Stimulated activated CD4-positive, alpha-beta T cell treated with anti-CD3 and anti-CD28 coated beads, Interleukin-1b, Interleukin-23, amount 100 ng/mL, for 48 hours (primary cell): ENCODE measurements at regions not wholly inside any gene's neighbourhood (a gene's known extent, or its start where the extent isn't known, plus 50 kb on each side); places are given as distances from the start of the nearest gene placed in this dataset.
A peak's percentile ranks its signal among the peaks of the same experiment; 100 is the strongest.
"Not testable (repeated sequence)": the region's sequence is repeated elsewhere in the genome, so short reads cannot be mapped to it uniquely, and the experiment has no call there.

Source experiments
- DNase-seq: peaks from one replicate; pipeline ENCODE4 v3.0.0-alpha.2; 2020

DNA sequence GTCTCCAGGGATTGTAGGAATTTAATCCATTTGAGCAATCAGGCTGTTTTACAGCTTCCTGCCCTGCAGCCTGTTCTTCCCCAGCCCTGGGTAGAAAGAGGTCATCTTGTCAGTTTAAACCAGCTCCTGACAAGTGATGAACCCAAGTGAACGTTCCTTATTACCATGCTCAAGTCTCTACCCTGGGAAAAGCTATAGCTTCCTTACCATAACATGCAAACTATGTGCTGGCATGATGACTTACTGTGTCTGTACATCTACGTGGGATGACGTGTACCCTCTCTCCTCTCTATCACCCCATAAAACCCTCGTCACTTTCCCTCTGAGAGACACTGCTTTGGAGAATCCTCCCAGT, 452.2 kb downstream of the XYLT1 start:
- DNase-seq, result no peak

DNA sequence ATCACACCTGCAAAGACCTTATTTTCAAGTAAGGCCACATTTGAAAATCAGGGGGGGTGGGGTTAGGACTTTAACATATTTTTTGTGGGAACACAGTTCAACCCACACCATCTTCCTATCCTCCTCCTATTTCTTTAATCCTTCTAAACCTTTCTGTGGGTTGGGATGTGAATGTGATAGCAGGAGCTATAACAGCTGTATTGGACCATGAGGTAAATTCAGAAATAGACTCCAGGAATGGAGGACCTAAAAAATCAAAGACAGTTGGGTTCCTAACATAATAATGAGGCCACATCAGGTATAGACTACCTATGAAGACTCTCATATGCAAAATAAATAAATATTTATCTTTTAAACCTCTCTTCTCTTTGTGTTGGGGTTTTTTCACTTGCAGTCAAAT, 451.4 kb downstream of the XYLT1 start:
- DNase-seq, result no peak

DNA sequence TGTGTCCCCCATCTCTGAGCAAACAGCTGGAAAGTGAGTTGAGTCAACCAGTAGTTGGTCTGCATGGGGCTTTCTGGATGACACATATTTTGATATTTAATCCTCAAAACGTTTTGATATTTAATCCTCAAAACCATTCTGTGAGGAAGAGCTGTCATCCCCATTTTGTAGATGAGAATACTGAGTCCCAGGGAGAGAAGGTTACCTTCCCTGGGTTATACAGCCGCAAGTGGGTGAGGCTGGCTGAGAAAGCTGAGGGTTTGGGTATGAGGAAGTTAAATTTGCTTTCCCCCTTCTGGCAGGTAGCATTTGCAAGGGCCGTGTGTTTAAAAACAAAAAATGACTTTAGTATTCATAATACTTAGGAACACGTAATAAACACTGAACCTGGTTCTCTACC, 447.2 kb downstream of the XYLT1 start:
- no peak for DNase-seq

DNA sequence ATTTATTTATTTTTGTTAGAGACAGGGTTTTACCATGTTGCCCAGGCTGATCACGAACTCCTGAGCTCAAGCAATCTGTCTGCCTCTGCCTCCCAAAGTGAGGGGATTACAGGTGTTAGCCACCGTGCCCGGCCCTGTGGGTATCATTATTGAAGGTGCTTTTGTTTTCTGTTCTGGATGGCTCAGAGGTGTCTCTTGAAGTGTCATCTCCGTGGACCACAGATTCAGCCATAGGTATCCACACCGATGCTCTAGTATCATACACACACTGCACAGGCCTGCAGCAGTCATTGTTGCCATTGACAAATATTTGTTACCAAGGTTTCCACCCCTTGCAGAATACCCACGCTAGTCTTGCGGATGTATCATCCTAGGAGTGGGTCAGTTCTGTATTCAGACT, 446.2 kb downstream of the XYLT1 start:
- DNase-seq, result no peak

DNA sequence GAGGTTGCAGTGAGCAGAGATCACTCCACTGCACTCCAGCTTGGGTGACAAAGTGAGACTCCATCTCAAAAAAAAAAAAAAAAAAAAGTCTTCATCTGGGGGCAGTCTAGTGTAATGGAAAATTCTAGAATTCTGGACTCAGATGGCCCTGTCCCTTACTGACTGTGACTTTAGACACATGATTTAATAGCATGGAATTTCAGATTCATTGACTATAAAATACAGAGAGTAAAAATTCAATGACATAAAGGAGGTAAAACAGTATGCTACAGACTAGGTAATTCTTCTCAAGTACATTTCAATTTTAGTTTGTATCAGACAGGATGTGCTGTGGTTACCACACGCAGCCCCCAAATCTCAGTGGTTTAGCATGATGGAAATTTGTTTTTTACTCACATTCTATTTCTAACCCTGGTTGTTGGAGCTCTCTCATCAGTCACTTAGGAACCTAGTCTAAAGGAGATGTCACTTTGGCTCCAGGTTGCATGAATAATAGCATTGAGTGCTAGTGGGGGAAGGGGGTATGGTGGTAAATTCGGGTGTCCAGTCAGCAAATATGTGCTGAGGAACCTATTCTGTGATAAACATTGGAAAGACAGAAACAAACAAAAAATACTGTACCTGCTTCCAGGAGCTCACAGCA, 444.0 kb downstream of the XYLT1 start:
- DNase-seq, result peak; percentile 21

DNA sequence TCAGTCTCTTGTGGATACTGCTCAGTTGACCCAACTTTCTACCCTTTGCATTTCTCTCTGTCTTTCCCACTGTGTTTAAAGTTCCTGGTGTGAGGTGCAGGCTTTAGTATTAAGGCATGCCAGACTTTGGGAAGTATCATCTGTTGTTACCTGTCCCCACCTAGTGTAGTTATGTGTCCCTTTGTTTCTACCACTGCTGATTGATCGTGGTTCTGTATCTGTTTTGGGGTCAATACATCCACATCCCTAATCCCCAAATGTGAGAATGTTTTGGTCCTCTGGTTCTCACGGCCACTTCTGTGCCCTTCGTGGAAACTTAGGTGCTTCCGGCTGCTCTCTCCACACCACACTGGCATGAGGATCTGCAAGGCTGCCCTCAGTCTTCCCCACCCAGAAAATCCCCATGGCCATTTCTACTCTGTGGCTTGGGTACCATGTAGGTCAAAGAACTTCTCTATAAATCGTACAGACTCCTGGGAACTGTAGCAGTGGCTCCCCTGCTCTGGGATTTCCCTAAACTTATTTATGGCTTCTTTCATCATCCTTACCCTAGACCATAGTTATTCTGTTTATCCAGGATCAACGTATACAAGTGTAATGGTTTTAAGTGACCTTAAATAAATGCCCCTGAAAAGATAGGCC, 443.2 kb downstream of the XYLT1 start:
- DNase-seq, result no peak

DNA sequence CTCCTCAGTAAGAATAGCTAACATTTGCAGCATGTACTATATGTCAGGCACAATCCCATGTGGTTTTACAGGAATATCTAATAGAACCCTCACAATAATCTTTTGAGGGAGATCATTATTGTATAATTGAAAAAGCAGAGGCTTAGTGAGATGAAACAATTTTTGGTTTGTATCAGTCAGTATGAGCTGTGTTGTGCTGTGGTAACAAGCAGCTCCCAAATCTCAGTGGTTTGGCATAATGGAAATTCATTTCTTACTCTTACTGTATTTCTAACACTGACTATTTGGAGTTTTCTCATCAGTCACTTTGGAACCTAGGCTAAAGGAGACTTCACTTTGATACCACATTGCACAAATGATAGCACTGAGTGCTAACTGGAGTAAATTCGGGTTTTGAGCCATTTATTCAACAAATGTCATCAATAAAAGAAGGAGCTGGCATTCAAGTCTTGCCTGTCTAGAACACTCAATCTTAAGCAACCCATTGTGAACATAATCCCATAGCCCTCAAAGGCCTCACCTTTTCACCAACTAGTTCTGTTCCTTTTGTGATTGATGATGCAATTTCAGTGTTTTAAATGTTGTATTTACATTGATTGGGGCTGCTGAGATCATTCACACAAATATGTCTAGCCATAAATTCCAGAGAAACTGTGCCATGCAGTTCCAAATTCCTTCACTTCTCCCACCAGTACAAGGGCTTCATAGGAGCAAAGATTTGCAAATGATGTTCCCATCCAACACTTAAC, 441.0 kb downstream of the XYLT1 start:
- DNase-seq, result no peak

DNA sequence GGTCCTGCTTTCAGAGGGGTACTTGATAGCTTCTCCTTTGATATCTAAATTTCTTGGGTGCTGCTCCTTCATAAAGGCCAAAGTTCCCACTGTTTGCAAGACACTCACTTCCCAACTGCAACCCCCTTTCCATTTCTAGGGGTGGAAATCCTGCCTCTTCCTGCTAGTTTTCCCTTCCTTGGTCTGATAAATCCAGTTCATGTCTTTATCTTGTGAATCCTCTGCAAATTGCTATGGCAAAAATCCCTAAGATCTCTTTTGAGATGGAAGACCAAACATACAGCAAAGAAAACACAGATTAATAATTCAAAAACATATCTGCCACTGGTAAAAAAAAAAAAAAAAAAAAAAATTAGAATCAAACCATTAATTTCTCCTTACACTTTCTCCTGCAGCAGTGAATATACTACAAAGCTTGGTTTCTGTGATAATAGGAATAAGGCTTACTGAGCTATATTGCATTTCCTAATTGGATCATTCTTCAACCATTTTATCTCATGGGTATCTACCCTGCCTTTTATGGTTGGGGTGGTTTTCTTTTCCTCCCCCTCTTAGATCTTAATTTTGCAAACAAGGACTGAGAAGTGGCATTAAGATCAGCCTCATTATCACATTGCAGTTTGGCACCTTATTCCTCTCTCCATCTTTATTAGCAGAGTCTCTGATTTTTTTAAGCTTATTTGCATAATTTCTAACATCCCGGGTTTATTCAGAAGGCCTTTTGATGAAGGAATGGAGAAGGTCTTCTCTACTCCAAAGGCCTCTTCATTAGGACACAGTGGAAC, 439.1 kb downstream of the XYLT1 start:
- no peak for DNase-seq

DNA sequence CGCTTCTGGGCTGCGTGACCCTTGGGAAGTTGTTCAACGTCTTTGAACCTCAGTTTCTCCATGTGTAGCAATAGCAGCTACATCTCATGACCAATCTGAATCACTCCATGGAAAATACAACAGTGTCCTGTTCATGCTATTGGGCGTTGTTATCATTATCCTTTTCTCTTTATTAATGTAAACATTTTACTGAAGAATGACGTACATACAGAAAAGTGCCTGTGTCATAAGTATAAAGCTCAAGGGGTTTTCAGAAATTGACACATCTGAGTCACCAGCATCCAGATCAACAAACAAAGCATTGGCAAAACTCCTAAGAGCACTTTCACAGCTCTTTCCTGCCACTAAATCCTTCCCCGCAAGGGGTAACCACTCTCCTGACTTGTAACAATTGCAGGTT, 438.4 kb downstream of the XYLT1 start:
- no peak for DNase-seq

DNA sequence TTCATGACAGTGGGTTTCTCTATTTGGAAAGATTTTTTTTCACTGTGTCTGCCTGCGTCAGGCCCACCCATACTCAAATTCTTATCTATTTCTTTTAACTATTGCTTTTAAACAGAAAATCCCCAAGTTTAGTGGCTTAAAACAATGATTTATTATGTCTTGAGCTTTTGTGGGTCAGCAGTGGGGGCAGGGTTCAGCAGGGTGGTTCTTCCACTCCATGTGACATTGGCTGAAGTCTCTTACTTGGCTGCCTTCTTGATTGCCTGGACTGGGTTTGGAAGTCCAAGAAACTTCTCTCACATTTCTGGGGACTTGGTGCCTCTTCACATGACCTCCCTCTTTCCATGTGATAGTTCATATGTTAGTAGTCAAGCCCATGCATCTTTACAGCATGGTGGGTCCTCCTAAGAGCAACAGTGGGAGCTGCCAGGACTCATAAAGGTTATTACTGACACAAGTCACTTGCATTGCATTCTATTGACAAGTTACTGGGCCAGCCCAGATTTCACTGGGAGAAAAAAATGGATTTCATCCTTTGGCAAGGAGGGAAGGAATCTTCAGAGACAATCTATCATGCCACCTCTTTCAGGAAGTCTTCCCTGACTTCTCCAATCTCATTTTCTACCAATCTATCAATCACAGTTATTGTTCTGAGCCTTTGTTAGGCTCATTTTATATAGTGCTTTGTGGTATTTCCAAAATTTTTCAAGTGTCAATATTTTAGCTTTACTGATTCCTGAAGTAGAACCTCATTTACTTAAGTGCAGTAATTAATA, 436.1 kb downstream of the XYLT1 start:
- no peak for DNase-seq

DNA sequence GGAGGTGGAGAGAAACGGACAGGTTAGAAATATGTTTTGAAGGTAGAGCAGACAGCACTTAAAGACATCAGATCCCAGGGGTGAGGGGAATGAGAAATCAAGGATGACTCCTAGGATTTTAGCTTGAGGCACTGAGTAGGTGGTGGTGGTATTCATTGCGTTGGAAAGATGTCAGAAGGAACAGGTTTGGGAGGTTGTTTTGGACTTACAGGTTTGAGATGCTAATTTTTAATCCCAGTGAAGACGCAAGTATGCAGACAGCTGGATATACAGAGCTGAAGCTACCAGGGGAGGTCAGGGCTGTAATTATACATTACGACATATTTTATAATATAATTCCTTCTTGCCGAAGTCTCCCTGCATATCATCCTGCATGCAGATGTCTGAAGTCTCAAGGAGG, 433.3 kb downstream of the XYLT1 start:
- no peak for DNase-seq

DNA sequence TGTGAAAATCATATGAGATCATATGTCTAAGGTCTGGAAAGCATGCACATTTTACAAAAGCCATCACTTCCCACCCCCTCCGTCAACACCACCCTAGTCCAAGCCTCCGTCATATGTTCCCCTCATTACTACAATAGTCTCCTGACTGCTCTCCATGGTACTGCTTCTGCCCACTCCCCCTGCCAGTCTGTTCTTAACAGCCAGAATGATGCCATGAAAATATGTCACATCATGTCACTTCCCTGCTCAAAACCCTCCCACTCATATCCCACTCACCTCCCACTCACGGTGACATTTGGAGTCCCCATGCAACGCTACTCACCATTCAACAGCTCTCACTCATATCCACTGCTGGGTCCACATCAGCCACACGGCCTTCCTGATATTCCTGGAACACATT, 432.3 kb downstream of the XYLT1 start:
- no peak for DNase-seq

DNA sequence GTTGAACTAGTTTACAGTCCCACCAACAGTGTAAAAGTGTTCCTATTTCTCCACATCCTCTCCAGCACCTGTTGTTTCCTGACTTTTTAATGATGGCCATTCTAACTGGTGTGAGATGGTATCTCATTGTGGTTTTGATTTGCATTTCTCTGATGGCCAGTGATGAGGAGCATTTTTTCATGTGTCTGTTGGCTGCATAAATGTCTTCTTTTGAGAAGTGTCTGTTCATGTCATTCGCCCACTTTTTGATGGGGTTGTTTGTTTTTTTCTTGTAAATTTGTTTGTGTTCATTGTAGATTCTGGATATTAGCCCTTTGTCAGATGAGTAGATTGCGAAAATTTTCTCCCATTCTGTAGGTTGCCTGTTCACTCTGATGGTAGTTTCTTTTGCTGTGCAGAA, 421.7 kb downstream of the XYLT1 start:
- DNase-seq, result not testable (repeated sequence)

DNA sequence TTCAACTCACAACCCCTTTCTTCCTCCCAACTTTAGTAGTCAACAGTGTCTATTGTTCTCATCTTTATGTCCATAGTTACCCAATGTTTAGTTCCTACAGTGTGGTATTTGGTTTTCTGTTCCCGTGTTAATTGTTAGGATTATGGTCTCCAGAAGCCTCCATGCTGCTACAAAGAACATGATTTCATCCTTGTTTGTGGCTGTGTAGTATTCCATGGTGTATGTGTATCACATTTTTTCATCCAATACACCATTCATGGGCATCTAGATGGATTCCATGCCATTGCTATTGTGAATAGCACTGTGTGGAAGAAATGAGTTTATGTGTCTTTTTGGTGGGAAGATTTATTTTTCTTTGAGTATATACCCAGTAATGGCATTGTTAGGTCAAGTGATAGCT, 420.3 kb downstream of the XYLT1 start:
- no peak for DNase-seq
